Karpas-422 (cell line): ENCODE measurements at regions not wholly inside any gene's neighbourhood (a gene's known extent, or its start where the extent isn't known, plus 50 kb on each side); places are given as distances from the start of the nearest gene placed in this dataset.

Source experiments
- DNase-seq: peaks from one replicate; pipeline ENCODE4 v3.0.0-alpha.2; 2015
- H2AFZ ChIP-seq: fragments of 200-600 bp; sonication (generic); 2 replicates; pipeline ENCODE4 v1.6.1; 2014; ENCODE audit warnings: antibody characterized with exemption, low read length, mixed read lengths
- H3K27ac ChIP-seq: fragments of 200-600 bp; sonication (generic); 2 replicates; pipeline ENCODE4 v1.5.1; 2014; ENCODE audit warnings: mild to moderate bottlenecking, low read length, moderate library complexity
- H3K27me3 ChIP-seq: fragments of 200-600 bp; sonication (generic); 2 replicates; pipeline ENCODE4 v1.6.1; 2014; ENCODE audit warnings: low read length, mixed read lengths
- H3K36me3 ChIP-seq: fragments of 200-600 bp; sonication (generic); 2 replicates; pipeline ENCODE4 v1.6.1; 2014; ENCODE audit warnings: low read length, mixed read lengths; ENCODE audit not compliant: insufficient read depth
- H3K4me1 ChIP-seq: fragments of 200-600 bp; sonication (generic); 2 replicates; pipeline ENCODE4 v1.6.1; 2014; ENCODE audit warnings: mild to moderate bottlenecking, low read length, mixed read lengths
- H3K4me2 ChIP-seq: fragments of 200-600 bp; sonication (generic); 2 replicates; pipeline ENCODE4 v1.6.1; 2014; ENCODE audit warnings: low read length, low read depth, mild to moderate bottlenecking; ENCODE audit not compliant: poor library complexity, severe bottlenecking
- H3K4me3 ChIP-seq: fragments of 200-600 bp; sonication (generic); 2 replicates; pipeline ENCODE4 v1.5.1; 2014; ENCODE audit warnings: mild to moderate bottlenecking, antibody characterized with exemption, low read length, mixed read lengths
- H3K79me2 ChIP-seq: fragments of 200-600 bp; sonication (generic); 2 replicates; pipeline ENCODE4 v1.6.1; 2014; ENCODE audit warnings: mild to moderate bottlenecking, low read length, mixed read lengths
- H3K9ac ChIP-seq: fragments of 200-600 bp; sonication (generic); 2 replicates; pipeline ENCODE4 v1.6.0; 2014; ENCODE audit warnings: low read length
- H3K9me2 ChIP-seq: fragments of 200-600 bp; sonication (generic), shearing (Covaris generic); replicated peaks from 2 replicates; pipeline ENCODE4 v1.6.0; 2014; ENCODE audit warnings: mild to moderate bottlenecking, low read length, moderate library complexity; ENCODE audit not compliant: insufficient read depth
- H3K9me3 ChIP-seq: fragments of 300-700, 200-600 bp; sonication (generic); 2 replicates; pipeline ENCODE4 v1.6.1; 2014; ENCODE audit warnings: low read length, mixed read lengths
- H4K20me1 ChIP-seq: fragments of 200-600 bp; sonication (generic); 2 replicates; pipeline ENCODE4 v1.6.1; 2014; ENCODE audit warnings: mild to moderate bottlenecking, antibody characterized with exemption, low read length, low read depth; ENCODE audit not compliant: insufficient read depth

- H3K27ac ChIP-seq: no peak overlapping the region
- H2AFZ ChIP-seq: no peak overlapping the region
- H3K9me2 ChIP-seq: no peaks in the 10 kb centered on the region
- no peak overlapping the region for H3K9ac ChIP-seq
- no peak for DNase-seq
- no peak overlapping the region for H3K4me2 ChIP-seq
- no peaks in the 10 kb centered on the region for H3K36me3 ChIP-seq
- no peaks in the 10 kb centered on the region for H3K79me2 ChIP-seq
- H3K4me3 ChIP-seq: no peak overlapping the region
- H3K4me1 ChIP-seq: no peaks in the 10 kb centered on the region
- no peaks in the 10 kb centered on the region for H4K20me1 ChIP-seq
- H3K9me3 ChIP-seq: peaks cover 29% of the 10 kb centered on the region
- H3K27me3 ChIP-seq: no peaks in the 10 kb centered on the region
These were observed 2429.7 kb downstream of the PCDH7 start for GRCh38 chr4:33149658-33150524.

- no peaks in the 10 kb centered on the region for H3K9me2 ChIP-seq
- no peaks in the 10 kb centered on the region for H3K27me3 ChIP-seq
- H3K4me3 ChIP-seq: no peak overlapping the region
- no peaks in the 10 kb centered on the region for H3K36me3 ChIP-seq
- no peaks in the 10 kb centered on the region for H4K20me1 ChIP-seq
- H3K79me2 ChIP-seq: no peaks in the 10 kb centered on the region
- H3K4me2 ChIP-seq: no peak overlapping the region
- H3K4me1 ChIP-seq: no peaks in the 10 kb centered on the region
- no peak overlapping the region for H3K27ac ChIP-seq
- DNase-seq: no peak
- H2AFZ ChIP-seq: no peak overlapping the region
- H3K9me3 ChIP-seq: peaks cover 28% of the 10 kb centered on the region
- H3K9ac ChIP-seq: no peak overlapping the region
These were observed 2430.3 kb downstream of the PCDH7 start for GRCh38 chr4:33150525-33150910.

- no peaks in the 10 kb centered on the region for H3K79me2 ChIP-seq
- no peaks in the 10 kb centered on the region for H3K36me3 ChIP-seq
- H2AFZ ChIP-seq: no peak overlapping the region
- no peaks in the 10 kb centered on the region for H3K9me2 ChIP-seq
- H3K9ac ChIP-seq: no peak overlapping the region
- peaks cover 35% of the 10 kb centered on the region for H3K9me3 ChIP-seq
- no peaks in the 10 kb centered on the region for H3K4me1 ChIP-seq
- H3K4me2 ChIP-seq: no peak overlapping the region
- H4K20me1 ChIP-seq: no peaks in the 10 kb centered on the region
- no peak overlapping the region for H3K27ac ChIP-seq
- no peak overlapping the region for H3K4me3 ChIP-seq
- no peaks in the 10 kb centered on the region for H3K27me3 ChIP-seq
- DNase-seq: peak; percentile 50
These were observed 2440.0 kb downstream of the PCDH7 start for GRCh38 chr4:33160126-33160525.

GRCh38 chr4:33161202-33161601, 2441.0 kb downstream of the PCDH7 start:
- Histone ChIP-seq H4K20me1 (no peaks in the 10 kb centered on the region), H3K4me2 (no peak overlapping the region)

GRCh38 chr4:33162122-33162521, 2442.0 kb downstream of the PCDH7 start:
- H3K4me2 ChIP-seq: no peak overlapping the region
- no peaks in the 10 kb centered on the region for H3K79me2 ChIP-seq
- H3K9ac ChIP-seq: no peak overlapping the region
- H4K20me1 ChIP-seq: no peaks in the 10 kb centered on the region
- no peak overlapping the region for H3K27ac ChIP-seq
- no peaks in the 10 kb centered on the region for H3K4me1 ChIP-seq
- H3K27me3 ChIP-seq: no peaks in the 10 kb centered on the region
- H2AFZ ChIP-seq: no peak overlapping the region
- H3K36me3 ChIP-seq: no peaks in the 10 kb centered on the region
- no peak overlapping the region for H3K4me3 ChIP-seq
- H3K9me2 ChIP-seq: no peaks in the 10 kb centered on the region
- H3K9me3 ChIP-seq: peaks cover 35% of the 10 kb centered on the region
- no peak for DNase-seq

More at GRCh38 chr4:33161202-33161601, 2441.0 kb downstream of the PCDH7 start:
- no peak overlapping the region for H3K27ac ChIP-seq
- H3K9ac ChIP-seq: no peak overlapping the region
- DNase-seq: no peak
- no peaks in the 10 kb centered on the region for H3K4me1 ChIP-seq
- H3K4me3 ChIP-seq: no peak overlapping the region
- H3K36me3 ChIP-seq: no peaks in the 10 kb centered on the region
- H3K79me2 ChIP-seq: no peaks in the 10 kb centered on the region
- no peaks in the 10 kb centered on the region for H3K9me2 ChIP-seq
- H2AFZ ChIP-seq: no peak overlapping the region
- peaks cover 39% of the 10 kb centered on the region for H3K9me3 ChIP-seq
- no peaks in the 10 kb centered on the region for H3K27me3 ChIP-seq

GRCh38 chr4:33171873-33172525, 2451.8 kb downstream of the PCDH7 start:
- no peak overlapping the region for H3K4me2 ChIP-seq
- H3K9me3 ChIP-seq: peaks cover 38% of the 10 kb centered on the region
- no peaks in the 10 kb centered on the region for H3K79me2 ChIP-seq
- H3K27me3 ChIP-seq: no peaks in the 10 kb centered on the region
- no peak for DNase-seq
- no peak overlapping the region for H2AFZ ChIP-seq
- no peaks in the 10 kb centered on the region for H3K36me3 ChIP-seq
- H4K20me1 ChIP-seq: no peaks in the 10 kb centered on the region
- no peak overlapping the region for H3K9ac ChIP-seq
- no peaks in the 10 kb centered on the region for H3K4me1 ChIP-seq
- no peak overlapping the region for H3K27ac ChIP-seq
- no peaks in the 10 kb centered on the region for H3K9me2 ChIP-seq
- no peak overlapping the region for H3K4me3 ChIP-seq

GRCh38 chr4:33176566-33176965, 2456.4 kb downstream of the PCDH7 start:
- DNase-seq: no peak
- no peaks in the 10 kb centered on the region for H3K4me1 ChIP-seq
- no peaks in the 10 kb centered on the region for H3K36me3 ChIP-seq

DNA sequence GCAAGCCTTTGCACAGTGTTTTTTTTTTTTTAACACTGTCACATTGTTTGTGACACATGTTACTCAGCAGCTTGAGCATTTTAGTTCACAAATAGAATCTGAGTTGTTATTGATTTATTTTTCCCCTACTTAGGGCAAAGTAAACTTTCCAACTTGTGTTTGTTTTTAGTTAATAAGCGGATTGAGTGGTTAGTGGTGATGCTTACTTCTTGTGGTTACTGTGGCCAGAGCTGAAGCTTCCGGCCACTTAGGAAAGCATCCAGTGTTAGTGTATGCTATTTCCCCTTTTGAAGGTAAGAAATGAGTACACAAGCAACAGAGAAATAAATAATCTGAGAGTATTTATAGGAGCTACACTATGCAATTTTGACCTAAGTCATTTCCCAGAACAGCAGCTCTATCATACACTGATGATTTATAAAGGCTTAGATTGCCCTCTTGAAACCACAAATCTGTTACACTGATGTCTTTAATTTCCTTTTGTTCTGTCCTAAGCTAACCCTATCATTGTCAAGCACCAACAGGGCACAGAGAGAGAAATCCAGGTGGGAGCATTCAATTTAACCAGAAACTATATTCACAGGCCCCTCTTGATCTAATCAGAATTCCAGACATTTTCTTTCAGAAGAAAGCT, 2464.6 kb downstream of the PCDH7 start:
- Histone ChIP-seq H3K9me2 (no peaks in the 10 kb centered on the region), H3K4me2 (no peak overlapping the region), H3K79me2 (no peaks in the 10 kb centered on the region), H3K4me3 (no peak overlapping the region), H3K36me3 (no peaks in the 10 kb centered on the region), H3K4me1 (no peaks in the 10 kb centered on the region), H4K20me1 (no peaks in the 10 kb centered on the region), H3K9me3 (peaks cover 46% of the 10 kb centered on the region), H3K27ac (no peak overlapping the region), H3K9ac (no peak overlapping the region), H3K27me3 (no peaks in the 10 kb centered on the region), H2AFZ (no peak overlapping the region)
- no peak for DNase-seq

More at GRCh38 chr4:33176566-33176965, 2456.4 kb downstream of the PCDH7 start:
- H3K79me2 ChIP-seq: no peaks in the 10 kb centered on the region
- H2AFZ ChIP-seq: no peak overlapping the region
- no peaks in the 10 kb centered on the region for H3K27me3 ChIP-seq
- no peak overlapping the region for H3K9ac ChIP-seq
- H4K20me1 ChIP-seq: no peaks in the 10 kb centered on the region
- H3K9me3 ChIP-seq: peaks cover 30% of the 10 kb centered on the region
- H3K27ac ChIP-seq: no peak overlapping the region
- H3K4me2 ChIP-seq: no peak overlapping the region
- H3K4me3 ChIP-seq: no peak overlapping the region
- H3K9me2 ChIP-seq: no peaks in the 10 kb centered on the region
